GM19023 (cell line): ENCODE measurements at regions not wholly inside any gene's neighbourhood (a gene's known extent, or its start where the extent isn't known, plus 50 kb on each side); places are given as distances from the start of the nearest gene placed in this dataset.

Source experiments
- ATAC-seq: cut with Tn5 transposase; IDR thresholded peaks from one replicate; pipeline ENCODE4 v1.9.1; 2021; ENCODE audit warnings: mild to moderate bottlenecking, moderate library complexity; ENCODE audit not compliant: unreplicated experiment

DNA sequence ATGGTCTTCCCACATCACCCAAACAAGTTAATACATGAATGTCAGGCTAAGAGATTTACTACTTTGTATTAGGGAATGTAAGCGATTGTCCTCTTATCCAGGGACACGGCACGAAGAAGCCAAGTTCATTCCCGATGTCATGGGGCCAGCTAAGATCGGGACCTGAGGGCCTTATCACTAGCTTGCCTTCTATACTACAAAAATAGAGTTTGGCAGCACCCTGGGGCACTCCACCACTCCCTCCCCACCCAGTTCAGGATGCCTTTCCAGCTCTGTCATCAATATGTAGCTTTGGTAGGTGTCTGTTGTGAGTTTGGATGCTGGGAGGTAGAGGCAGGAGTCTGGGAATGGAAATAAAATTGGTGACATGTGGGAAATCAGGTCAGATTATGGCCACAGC, 197.5 kb downstream of the ATG4C start:
- no peak for ATAC-seq

- no peak for ATAC-seq
These were observed 204.9 kb downstream of the ATG4C start for GRCh38 chr1:62988867-62989266.

- no peak for ATAC-seq
These were observed 205.6 kb downstream of the ATG4C start for GRCh38 chr1:62989497-62989896.

DNA sequence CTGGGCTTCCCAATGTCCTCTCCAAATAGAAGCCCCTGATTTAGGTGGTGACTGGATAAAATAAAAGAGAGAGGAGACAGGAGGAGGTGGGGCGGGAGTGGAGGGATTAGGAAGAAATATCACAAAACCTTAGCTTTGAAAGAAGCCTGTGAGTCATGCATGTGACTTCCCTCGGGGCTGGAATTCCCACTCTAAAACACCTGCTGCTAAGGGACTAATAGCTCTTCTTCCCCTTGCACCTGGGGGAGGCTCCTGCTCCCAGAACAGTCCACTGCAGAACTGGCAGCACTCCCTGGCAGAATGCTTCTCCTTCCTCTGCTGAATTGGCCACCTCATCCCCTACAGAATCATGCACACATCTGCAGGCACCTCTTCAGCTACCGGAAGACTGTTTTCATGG, 207.2 kb downstream of the ATG4C start:
- ATAC-seq = no peak

DNA sequence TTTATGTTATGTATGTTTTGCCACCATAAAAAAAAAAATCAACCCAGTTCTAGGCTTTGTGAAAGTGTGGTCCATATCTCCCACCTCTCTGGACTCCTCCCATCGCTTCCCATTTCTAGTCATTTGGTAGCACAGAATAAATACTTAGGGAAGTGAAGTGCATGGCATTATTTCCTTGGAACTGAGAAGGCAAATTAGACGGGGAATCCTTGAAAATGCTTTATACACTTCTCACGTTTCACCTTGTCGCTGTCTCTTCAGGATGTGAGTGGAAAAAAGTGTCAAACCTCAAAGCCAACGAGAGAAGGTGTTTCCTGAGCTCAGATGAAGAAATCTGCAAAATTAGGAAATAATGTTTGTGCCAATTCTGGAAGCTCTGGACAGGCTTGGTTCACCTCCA, 209.9 kb downstream of the ATG4C start:
- ATAC-seq = no peak

- ATAC-seq = no peak
These were observed 211.2 kb downstream of the ATG4C start for GRCh38 chr1:62995173-62995572.

- ATAC-seq = no peak
These were observed 214.0 kb downstream of the ATG4C start for GRCh38 chr1:62997884-62998283.

GRCh38 chr1:62998845-62999649, 215.1 kb downstream of the ATG4C start:
- ATAC-seq = no peak

DNA sequence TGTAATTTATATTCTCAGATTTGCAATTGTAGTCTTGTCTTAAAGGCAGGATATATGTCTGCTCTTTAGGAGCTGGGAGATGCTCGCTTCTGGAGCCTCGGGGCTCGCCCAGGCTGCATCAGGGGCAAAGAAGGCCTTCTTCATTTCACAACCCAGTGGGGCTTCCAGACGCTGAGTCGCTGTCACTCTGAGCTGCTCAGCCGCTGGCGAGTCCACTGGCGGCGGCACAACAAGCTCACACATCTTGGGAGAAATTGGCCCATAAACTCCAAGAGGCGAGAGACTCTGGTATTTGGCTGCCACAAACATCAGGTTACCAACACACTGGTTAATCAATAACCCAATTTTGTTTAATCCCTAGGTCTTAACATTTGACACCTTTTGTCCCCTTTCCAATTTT, 216.6 kb downstream of the ATG4C start:
- no peak for ATAC-seq

DNA sequence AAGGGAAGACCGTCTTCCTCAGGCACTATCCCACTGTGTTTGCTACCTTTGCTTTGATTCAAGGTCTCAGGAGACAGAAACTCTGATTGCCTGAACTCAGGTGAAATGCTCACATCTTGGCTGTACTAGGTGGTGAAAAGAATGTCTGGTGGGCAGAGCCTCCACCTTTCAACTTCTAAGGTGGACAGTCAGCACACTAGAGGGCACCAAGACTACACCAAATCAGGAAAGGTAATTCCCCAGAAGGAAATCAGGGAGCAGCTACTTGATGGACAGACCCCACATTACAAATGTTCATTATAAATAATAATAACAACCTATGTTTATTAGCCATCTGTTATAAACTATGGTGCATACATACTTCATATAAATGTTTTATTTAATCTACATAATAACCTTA, 220.9 kb downstream of the ATG4C start:
- no peak for ATAC-seq

DNA sequence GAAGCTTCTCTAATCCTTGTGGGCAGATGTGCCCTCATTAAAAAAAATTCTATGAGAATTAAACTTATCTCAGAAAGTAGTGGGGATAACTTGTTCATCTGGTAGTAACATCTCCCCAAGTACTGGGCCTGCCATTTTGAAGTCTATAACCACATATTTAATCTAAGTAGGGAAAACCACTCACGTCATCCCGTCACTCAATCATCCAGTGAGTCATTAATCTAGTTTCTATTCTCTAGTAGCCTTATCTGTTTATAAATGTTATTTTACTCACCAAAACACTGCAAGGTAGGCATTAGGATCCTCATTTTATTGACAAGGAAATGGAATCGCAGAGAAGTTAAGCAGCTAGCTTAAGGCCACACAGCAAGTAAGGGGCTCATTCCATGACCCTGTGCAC, 221.9 kb downstream of the ATG4C start:
- ATAC-seq = no peak

GRCh38 chr1:63009421-63009820, 225.5 kb downstream of the ATG4C start:
- no peak for ATAC-seq

DNA sequence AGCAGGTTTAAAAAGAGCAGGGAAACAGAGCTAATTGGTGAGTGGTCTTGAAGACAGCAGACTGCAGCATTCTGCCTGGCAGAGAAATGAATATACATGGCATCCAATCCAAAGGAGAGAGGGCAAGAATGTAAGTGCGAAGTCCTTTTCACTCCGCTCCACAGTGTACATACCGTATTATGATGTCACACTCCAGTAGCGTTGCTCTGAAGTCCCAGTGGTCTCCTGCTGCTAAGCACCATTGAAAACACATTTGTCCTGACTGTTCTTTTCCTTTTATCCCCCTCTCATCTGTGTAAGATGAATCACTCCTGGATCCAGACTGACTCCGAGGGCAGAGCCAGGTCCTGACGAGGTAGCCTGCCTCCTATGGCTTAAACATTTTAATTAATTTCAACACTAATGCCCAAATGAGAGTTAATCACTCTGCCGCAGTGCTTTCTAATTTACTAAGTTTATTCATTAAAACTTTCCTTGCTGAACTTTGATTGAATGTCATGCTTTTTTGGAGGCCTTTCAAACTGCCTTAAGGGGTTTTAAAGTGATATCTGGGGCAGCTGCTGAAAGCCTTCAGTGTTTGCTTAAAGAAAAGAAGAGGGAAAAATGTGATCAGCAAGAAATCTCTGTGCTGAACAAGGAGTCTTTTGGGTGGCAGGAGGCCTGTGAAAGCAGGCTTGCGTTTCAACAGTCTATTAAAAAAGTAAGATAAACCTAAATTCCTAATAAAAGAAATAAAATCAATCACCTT, 227.2 kb downstream of the ATG4C start:
- no peak for ATAC-seq

DNA sequence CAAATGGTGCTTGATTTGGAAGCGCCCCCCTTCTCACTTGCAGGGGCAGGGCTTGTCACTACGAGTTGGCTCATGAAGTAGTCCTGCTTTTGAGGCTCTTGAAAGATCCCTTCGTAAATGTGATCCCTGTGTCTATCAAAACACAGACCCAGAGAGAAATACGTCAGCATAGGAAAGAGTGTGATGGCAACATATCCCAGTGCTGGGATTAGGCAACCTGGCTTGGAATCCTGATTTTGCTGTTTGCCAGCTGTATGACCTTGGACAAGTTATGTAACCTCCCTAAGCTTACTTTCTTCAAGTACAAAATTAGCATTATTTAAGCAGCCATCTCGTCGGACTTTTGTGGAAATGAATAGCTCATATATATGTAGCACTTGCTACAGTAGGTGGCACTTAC, 228.4 kb downstream of the ATG4C start:
- no peak for ATAC-seq

- ATAC-seq = no peak
These were observed 230.3 kb downstream of the ATG4C start for GRCh38 chr1:63014267-63014666.

DNA sequence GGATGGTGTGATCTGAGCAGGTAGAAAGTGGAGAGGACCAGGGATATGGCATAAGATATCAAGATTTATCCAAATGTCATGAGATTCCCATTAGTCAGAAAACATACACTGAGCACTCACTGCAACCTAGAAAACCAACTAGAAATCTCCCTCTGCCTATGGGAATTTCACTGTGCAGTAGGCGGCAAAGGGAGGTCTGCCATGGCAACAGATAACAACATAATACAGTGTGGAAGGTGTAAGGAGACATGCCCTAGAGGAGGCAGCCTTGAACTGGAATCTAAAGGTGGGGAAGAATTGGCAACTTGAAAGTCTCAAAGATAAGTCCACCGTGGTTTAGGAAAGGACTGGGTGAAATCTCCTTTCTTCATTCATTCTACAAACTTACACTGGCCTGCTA, 238.4 kb downstream of the ATG4C start:
- ATAC-seq = no peak

- no peak for ATAC-seq
These were observed 239.2 kb downstream of the ATG4C start for GRCh38 chr1:63023171-63023570.

- ATAC-seq = no peak
These were observed 239.7 kb downstream of the ATG4C start for GRCh38 chr1:63023637-63024036.

- no peak for ATAC-seq
These were observed 240.2 kb downstream of the ATG4C start for GRCh38 chr1:63024132-63024531.

DNA sequence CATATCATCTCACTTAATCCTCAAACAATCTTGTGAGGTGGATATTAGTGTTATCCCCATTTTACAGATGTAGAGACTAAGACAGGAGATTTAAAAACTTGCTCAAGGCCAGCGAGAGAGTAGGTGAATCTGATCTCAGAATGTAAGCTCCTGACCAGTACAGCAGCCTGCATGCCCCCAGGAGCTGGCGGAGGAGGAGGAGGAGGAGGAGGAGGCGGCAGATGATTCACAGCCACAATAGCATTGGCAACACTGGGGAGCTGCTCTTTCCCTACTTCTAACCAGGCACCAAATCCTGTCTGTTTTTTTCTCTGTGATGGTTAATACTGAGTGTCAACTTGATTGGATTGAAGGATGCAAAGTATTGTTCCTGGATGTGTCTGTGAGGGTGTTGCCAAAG, 243.2 kb downstream of the ATG4C start:
- no peak for ATAC-seq

DNA sequence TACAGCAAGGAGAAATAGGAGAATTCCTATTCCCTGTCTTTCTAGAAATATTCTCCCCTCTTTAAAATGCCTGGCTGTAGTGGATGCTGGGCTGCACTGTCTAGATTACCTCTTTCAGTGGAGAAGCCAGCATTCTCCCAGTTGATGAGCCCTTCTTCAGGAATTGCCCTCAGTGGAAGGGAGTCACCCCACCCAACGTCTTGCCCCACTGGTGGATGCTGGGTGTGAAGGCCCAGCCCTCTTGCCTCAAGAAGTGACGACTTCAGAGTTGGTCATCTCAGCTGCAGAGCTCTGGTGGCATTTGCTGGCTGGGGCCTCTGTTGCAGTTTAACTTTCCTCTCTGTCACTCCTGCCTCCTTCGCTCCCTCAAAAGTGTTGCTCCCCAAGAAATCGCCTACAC, 248.2 kb downstream of the ATG4C start:
- no peak for ATAC-seq

DNA sequence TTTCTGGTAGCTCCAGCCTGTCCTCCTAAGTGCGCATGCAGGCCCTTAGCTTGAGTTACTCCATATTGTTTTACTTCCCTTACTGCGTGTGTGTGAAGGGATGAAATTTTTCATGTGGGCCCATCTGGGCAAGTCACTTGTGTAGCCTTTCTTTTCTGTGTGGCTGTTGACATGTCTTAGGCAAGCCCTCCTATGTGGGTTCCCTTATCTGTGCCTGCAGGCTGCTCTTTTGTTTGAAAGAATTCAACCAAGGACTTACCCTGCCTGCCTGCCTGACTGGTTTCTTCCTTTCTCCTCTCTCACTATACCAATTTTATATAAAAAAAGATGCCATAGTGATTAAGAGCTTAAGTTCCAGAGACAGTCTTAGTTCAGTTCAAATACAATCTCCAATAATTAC, 249.3 kb downstream of the ATG4C start:
- ATAC-seq = no peak
